ENCODE measurements at regions not wholly inside any gene's neighbourhood (a gene's known extent, or its start where the extent isn't known, plus 50 kb on each side); places are given as distances from the start of the nearest gene placed in this dataset.
"Not testable (repeated sequence)": the region's sequence is repeated elsewhere in the genome, so short reads cannot be mapped to it uniquely, and the experiment has no call there.

DNA sequence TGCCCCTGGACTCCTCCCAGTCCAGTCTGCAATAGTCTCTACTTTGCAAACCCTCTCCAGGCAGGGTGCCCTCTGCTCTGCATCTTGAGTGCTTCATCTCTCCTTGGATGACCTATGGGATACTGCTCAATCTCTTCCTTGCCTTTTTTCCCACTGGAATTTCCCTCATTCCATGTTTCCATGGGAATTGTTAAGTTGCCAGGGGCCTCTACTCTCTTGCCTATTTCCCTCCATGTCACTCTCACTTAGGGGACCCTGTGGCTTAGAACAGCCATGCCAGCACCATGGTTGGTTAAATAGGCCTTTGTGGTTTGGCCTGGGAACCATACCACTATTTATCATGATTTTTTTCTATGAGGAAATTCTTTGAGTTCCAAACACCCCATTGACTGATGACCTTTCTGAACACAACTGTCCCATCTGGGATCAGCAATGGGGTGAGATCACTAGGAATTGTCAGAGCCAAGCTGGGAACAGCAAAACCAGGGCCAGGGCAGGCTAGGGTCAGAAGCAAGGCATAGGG is 91.4 kb upstream of the RBMS1 start:
- ATAC-seq = no peak

DNA sequence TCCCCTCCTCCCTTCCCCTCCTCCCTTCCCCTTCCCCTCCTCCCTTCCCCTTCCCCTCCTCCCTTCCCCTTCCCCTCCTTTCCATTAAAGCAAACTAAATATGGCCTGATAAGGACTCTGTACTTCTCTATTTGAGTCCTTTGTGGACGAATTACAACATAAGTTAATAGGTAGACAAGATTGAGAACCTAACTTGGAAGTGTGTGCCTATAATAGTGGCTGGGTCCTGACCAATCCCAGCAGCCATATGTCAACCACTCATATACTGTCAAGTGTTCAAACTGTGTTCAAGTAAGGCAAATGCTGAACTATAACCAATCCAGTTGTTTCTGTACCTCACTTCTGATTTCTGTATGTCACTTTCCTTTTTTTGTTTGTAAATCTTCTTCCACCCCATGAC is 97.1 kb upstream of the RBMS1 start:
- no peak for ATAC-seq

DNA sequence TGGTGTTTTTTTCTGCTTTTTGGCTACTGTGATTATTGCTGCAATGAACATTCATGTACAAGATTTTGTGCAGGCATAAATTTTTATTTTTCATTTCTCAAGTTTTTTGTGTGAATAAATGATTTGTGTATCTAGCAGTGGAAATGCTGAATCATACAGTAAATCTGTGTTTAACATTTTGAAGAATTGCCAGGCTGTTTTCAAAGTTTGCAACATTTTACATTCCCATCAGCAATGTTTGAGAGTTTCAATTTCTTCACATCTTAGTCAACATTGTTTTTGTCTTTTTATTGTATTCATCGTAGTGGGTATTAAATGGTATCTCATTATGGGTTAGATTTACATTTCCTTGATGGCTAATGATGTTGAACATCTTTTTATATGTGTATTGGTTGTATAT is 98.8 kb upstream of the RBMS1 start:
- ATAC-seq = no peak

DNA sequence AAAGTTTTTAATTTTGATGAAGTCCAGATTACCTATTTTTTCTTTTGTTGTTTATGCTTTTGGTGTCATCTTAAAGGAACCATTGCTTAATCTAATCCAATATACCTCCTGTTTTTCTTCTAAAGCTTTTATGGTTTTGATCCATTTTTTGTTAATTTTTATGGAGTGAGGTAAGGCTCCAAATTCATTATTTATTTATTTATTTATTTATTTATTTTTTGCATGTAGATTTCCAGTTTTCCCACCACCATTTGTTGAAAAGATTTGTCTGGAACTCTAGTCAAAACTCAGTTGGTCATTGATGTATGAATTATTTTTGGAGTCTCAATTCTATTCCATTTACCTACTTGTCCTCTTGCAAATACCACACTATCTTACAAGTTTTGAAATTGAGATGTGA is 99.4 kb upstream of the RBMS1 start:
- ATAC-seq = no peak

DNA sequence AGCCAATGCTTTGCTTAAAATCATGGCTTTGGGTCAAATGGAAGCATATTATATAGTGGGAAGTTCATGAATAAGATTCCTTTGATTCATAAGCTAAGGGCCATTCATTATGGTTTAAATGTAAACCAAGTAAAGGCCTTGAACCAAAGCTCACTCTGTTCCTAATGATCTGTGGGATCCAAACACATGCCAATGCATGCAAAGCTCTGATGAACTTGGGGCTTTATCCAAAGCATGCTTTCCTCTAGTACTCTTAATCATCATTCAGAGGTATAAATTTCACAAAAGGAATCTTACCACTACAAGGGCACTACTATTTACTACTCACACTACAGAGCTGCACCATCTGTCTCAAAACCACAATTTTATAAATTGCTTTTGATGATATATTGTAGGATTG is 102.8 kb upstream of the RBMS1 start:
- ATAC-seq = no peak

DNA sequence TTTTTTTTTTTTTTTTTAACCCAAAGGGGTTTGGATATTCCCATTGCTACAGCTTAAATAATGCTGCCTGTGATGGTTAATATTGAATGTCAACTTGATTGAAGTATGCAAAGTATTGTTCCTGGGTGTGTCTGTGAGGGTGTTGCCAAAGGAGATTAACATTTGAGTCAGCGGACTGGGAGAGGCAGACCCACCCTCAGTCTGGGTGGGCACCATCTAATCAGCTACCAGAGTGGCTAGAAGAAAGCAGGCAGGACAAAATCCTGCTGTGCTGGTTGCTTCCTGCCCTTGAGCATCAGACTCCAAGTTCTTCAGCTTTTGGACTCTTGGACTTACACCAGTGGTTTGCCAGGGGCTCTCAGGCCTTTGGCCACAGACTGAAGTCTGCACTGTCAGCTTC is 106.8 kb upstream of the RBMS1 start:
- ATAC-seq = not testable (repeated sequence)

- ATAC-seq = no peak
Observed at GRCh38 chr2:160602073-160602472, 108.5 kb upstream of the RBMS1 start.

- no peak for ATAC-seq
Observed at GRCh38 chr2:160603771-160604510, 110.3 kb upstream of the RBMS1 start.

DNA sequence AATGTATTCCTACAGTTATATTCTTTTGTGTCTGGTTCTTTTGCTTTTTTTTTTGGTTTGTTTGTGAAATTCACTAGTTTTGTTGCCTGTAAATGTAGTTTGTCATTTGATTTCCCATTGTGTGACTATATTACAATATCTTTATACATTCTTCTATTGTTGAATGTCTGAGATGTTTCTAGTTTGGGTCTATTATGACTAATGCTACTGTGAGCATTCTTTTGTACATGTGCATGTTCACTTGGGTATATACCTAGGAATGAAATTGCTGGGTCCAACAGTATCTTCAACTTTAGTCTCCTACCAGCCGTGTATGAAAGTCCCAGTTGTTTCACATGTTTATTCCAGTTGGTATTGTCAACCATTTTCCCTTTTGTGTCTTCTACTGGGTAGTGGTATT is 112.7 kb upstream of the RBMS1 start:
- no peak for ATAC-seq

- ATAC-seq = no peak
Observed at GRCh38 chr2:160608599-160608998, 115.0 kb upstream of the RBMS1 start.

DNA sequence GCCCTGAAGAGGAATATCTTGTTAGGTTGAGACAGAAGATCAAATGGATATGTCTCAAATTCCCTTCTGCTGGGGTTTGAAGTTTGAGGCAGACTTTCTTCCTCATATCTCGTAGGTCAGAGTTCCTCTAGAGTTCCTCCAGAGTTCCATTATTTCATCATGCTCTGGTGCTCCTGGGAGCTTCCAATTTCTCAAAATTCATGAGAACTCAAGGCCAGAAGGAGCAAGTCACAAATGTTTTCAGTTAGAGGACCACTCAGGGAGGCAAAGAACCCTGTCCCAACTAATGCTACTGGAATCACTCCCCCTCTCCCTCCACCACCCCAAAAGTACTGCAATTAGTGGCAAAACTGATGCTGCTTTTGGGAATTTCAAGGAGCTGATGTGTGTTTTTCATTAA is 115.7 kb upstream of the RBMS1 start:
- no peak for ATAC-seq

GRCh38 chr2:160610041-160610440 is 116.4 kb upstream of the RBMS1 start:
- ATAC-seq = no peak

GRCh38 chr2:160612266-160612856 is 118.8 kb upstream of the RBMS1 start:
- ATAC-seq = no peak

DNA sequence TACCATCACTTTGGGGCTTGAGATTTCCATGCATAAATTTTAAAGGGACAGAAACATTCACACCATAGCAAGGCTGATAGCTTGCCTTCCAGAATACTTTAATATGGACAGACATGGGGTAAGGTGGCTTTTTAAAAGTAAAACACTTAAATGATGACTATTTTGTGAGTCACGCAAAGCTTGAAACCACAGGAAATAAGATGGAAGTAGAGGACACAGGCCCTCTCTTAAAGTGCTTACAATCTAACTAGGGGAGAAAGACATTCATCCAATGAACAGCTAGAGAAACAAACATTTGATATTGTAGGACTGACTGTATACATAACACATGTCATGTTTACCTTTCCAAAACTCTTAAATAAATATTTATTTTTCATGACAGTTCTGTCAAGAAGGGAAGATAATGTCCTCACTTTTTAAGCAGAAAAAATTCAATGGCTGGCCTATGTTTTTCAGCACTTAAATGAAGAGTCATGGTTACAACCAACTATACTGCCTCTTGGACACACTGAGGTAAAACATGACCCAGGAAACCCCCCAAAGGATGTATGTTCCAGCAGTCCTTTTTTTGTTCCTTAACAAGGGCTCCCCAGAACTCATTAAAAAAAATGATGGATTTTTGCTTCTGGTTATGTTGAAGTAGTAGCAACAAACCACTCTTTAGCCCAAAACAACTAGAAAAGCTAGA is 120.0 kb upstream of the RBMS1 start:
- ATAC-seq = peak in 1 of 2 donors; percentile 36

GRCh38 chr2:160614391-160614790 is 120.8 kb upstream of the RBMS1 start:
- no peak for ATAC-seq

- no peak for ATAC-seq
Observed at GRCh38 chr2:160615706-160616105, 122.1 kb upstream of the RBMS1 start.

DNA sequence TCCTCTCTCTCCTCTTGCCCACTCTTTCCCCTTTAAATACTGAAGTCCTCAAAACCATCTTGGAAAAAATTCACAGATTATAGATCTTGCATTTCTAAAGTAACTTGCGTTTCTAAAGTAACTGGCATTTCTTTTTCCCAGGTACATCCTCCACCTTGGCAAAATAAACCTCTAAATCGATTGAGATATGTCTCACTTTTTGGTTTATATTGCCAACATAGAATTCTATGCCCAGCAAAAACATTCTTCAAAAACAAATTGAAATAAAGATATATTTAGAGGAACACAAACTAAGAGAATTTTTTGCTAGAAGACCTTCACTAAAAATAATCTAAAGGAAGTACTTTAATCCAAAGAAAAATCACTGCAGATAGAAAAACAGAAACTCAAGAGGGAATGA is 122.5 kb upstream of the RBMS1 start:
- ATAC-seq = no peak

- ATAC-seq = no peak
Observed at GRCh38 chr2:160621748-160622147, 128.1 kb upstream of the RBMS1 start.

- ATAC-seq = not testable (repeated sequence)
Observed at GRCh38 chr2:160628020-160628637, 134.5 kb upstream of the RBMS1 start.

GRCh38 chr2:160628811-160629210 is 135.2 kb upstream of the RBMS1 start:
- ATAC-seq = no peak

GRCh38 chr2:160630801-160631590 is 137.4 kb upstream of the RBMS1 start:
- no peak for ATAC-seq
